ENCODE measurements at regions not wholly inside any gene's neighbourhood (a gene's known extent, or its start where the extent isn't known, plus 50 kb on each side); places are given as distances from the start of the nearest gene placed in this dataset.

DNA sequence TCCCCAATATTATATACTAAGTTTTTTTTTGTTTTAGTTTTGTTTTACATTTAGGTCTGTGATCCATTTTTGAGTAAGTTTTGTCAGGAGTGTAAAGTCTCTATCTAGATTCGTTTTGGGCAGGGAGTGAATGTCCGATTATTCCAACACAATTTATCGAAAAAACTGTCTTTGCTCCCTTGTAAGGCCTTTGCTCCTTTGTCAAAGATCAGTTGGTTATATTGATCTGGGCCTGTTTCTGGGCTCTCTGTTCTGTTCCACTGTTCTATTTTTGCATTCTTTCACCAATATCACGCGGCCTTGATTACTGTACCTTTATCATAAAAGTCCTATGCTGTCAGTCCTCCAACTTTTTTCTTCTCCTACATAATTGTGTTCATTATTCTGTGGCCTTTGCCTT, 276.5 kb upstream of the ZC3H15 start:
- H3K36me3 ChIP-seq (ENCODE audit: control insufficient read depth in 2 of 3, insufficient read depth in 3 of 3, low read length in 3 of 3) = no peaks in the 10 kb centered on the region
- H3K27me3 ChIP-seq (ENCODE audit: control insufficient read depth in 2 of 2, insufficient read depth in 2 of 2, low read length in 2 of 2) = no peaks in the 10 kb centered on the region
- H3K9me3 ChIP-seq (ENCODE audit: control insufficient read depth in 2 of 3, low read length in 3 of 3) = no peaks in the 10 kb centered on the region
- no peaks in the 10 kb centered on the region for H3K4me1 ChIP-seq (ENCODE audit: control insufficient read depth in 2 of 2, insufficient read depth in 2 of 2, low read length in 2 of 2)
- intact Hi-C loops (cut with micrococcal nuclease) = no loop called here
- ATAC-seq (no peak), DNase-seq (no peak)
- H3K9me3 Mint-ChIP-seq = peaks cover 0 to 4% (median 0%) of the 10 kb centered on the region in 11 donors
- CTCF ChIA-PET = no interaction called here
- H3K36me3 Mint-ChIP-seq = peaks cover 0 to 22% (median 4%) of the 10 kb centered on the region in 5 donors
- peaks cover 0 to 3% (median 0%) of the 10 kb centered on the region in 7 donors for H3K4me1 Mint-ChIP-seq
- H3K27ac ChIP-seq (ENCODE audit: low read depth, low read length) = no peak overlapping the region
- H3K4me3 ChIP-seq (ENCODE audit: low read length) = no peak overlapping the region
- POLR2A ChIA-PET = no interaction called here
- no peaks in the 10 kb centered on the region for H3K27me3 Mint-ChIP-seq
- no peak overlapping the region for H3K4me3 Mint-ChIP-seq
- H3K27ac Mint-ChIP-seq = no peak overlapping the region

DNA sequence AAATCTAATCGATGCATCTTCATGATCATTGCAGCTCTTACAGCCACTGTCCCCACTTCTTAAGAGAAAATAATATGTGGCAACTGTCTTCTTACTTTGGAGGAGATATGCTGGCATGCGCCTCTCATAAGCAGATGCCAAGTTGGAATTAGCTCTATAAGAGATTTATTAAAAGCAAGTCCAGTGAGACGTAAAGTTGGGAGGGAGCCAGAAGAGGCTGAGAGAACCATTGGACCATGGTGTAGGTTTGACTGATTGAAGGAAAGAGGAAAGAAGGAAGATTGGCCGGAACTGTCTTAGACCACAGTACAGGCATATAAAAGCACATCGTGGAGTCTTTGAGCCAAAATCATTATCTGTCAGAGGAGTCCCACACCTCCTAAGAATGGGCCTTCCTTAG, 265.7 kb upstream of the ZC3H15 start:
- ATAC-seq (no peak), DNase-seq (no peak)
- no peaks in the 10 kb centered on the region for H3K4me1 ChIP-seq (ENCODE audit: control insufficient read depth in 2 of 2, insufficient read depth in 2 of 2, low read length in 2 of 2)
- H3K4me1 Mint-ChIP-seq = no peaks in the 10 kb centered on the region
- no peaks in the 10 kb centered on the region for H3K9me3 ChIP-seq (ENCODE audit: control insufficient read depth in 2 of 3, low read length in 3 of 3)
- H3K27ac ChIP-seq (ENCODE audit: low read depth, low read length) = no peak overlapping the region
- no peak overlapping the region for H3K4me3 ChIP-seq (ENCODE audit: low read length)
- peaks cover 0 to 13% (median 8%) of the 10 kb centered on the region in 11 donors for H3K9me3 Mint-ChIP-seq
- H3K36me3 Mint-ChIP-seq = peaks cover 0 to 30% (median 21%) of the 10 kb centered on the region in 5 donors
- ChIA-PET POLR2A (no interaction called here), CTCF (no interaction called here)
- no peaks in the 10 kb centered on the region for H3K27me3 ChIP-seq (ENCODE audit: control insufficient read depth in 2 of 2, insufficient read depth in 2 of 2, low read length in 2 of 2)
- no peak overlapping the region for H3K4me3 Mint-ChIP-seq
- no peaks in the 10 kb centered on the region for H3K27me3 Mint-ChIP-seq
- intact Hi-C loops (cut with micrococcal nuclease) = no loop called here
- no peak overlapping the region for H3K27ac Mint-ChIP-seq
- H3K36me3 ChIP-seq (ENCODE audit: control insufficient read depth in 2 of 3, insufficient read depth in 3 of 3, low read length in 3 of 3) = no peaks in the 10 kb centered on the region

DNA sequence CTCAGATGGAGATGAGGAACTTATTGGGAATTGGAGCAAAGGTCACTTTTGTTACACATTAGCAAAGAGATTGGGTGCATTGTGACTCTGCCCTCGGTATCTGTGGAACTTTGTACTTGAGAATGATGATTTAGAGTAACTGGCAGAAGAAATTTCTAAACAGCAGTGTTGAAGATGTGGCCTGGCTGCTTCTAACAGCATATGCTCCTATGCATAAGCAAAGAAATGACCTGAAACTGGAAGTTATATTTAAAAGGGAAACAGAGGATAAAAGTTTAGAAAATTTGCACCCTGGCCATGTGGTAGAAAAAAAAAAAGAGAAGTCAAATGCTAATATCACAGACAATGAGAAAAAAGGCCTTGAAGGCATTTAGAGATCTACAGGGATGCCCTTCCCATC, 256.8 kb upstream of the ZC3H15 start:
- no peak overlapping the region for H3K27ac Mint-ChIP-seq
- peaks cover 12 to 93% (median 60%) of the 10 kb centered on the region in 11 donors for H3K9me3 Mint-ChIP-seq
- peaks cover 0 to 23% (median 4%) of the 10 kb centered on the region in 3 experiments for H3K9me3 ChIP-seq (ENCODE audit: control insufficient read depth in 2 of 3, low read length in 3 of 3)
- DNase-seq = no peak
- ATAC-seq = no peak
- H3K4me1 Mint-ChIP-seq = no peaks in the 10 kb centered on the region
- ChIA-PET POLR2A (no interaction called here), CTCF (no interaction called here)
- intact Hi-C loops (cut with micrococcal nuclease) = no loop called here
- peaks cover 0 to 63% (median 34%) of the 10 kb centered on the region in 5 donors for H3K36me3 Mint-ChIP-seq
- no peak overlapping the region for H3K4me3 ChIP-seq (ENCODE audit: low read length)
- no peaks in the 10 kb centered on the region for H3K36me3 ChIP-seq (ENCODE audit: control insufficient read depth in 2 of 3, insufficient read depth in 3 of 3, low read length in 3 of 3)
- no peaks in the 10 kb centered on the region for H3K27me3 Mint-ChIP-seq
- no peak overlapping the region for H3K27ac ChIP-seq (ENCODE audit: low read depth, low read length)
- peak overlapping the region in 1 of 10 donors; percentile 15 for H3K4me3 Mint-ChIP-seq
- no peaks in the 10 kb centered on the region for H3K4me1 ChIP-seq (ENCODE audit: control insufficient read depth in 2 of 2, insufficient read depth in 2 of 2, low read length in 2 of 2)
- no peaks in the 10 kb centered on the region for H3K27me3 ChIP-seq (ENCODE audit: control insufficient read depth in 2 of 2, insufficient read depth in 2 of 2, low read length in 2 of 2)

DNA sequence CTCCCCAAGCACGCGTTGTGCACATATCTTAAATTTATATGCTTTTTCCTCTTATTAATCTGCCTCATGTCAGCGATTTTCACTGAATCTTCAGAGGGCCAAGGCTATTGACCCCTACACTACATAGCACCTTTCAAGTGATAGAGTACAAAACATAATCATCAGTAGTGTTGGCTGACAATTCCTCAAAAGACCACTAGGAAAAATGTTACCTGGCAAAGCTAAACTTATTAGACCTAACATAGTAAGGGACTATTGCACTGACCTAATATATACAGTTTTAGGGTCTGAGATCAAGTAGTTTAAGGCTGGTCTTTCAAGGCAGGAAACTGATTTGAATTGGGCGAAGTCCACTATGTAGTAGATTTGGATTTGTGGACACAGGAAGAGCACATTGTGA, 244.2 kb upstream of the ZC3H15 start:
- Mint-ChIP-seq H3K4me1 (peaks cover 0 to under 1% (median 0%) of the 10 kb centered on the region in 7 donors), H3K9me3 (peaks cover 0 to 10% (median 2%) of the 10 kb centered on the region in 11 donors)
- POLR2A ChIA-PET = no interaction called here

DNA sequence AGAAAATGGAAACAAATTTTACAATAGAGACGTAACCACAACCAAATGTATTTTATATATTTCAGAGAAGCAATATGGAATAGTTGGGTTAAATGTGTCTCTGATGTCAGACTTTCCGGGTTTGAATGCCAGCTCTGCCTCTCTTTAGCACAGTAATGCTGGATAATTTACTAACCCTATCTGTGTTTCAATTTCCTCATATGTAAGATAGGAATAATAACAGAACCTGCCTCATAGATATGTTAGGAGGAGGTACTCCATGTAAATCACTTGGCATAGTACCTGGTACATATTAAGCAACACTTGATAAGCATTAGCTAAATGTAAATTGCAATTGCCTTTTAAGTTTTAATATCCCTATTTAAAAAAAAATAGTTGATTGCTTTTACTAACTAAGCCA, 231.3 kb upstream of the ZC3H15 start:
- Mint-ChIP-seq H3K4me1 (no peaks in the 10 kb centered on the region), H3K27me3 (no peaks in the 10 kb centered on the region), H3K27ac (no peak overlapping the region), H3K36me3 (no peaks in the 10 kb centered on the region), H3K4me3 (no peak overlapping the region), H3K9me3 (peaks cover 0 to 3% (median 0%) of the 10 kb centered on the region in 11 donors)
- Histone ChIP-seq H3K36me3 (ENCODE audit: control insufficient read depth in 2 of 3, insufficient read depth in 3 of 3, low read length in 3 of 3) (no peaks in the 10 kb centered on the region), H3K27ac (ENCODE audit: low read depth, low read length) (no peak overlapping the region), H3K4me1 (ENCODE audit: control insufficient read depth in 2 of 2, insufficient read depth in 2 of 2, low read length in 2 of 2) (no peaks in the 10 kb centered on the region), H3K4me3 (ENCODE audit: low read length) (no peak overlapping the region), H3K27me3 (ENCODE audit: control insufficient read depth in 2 of 2, insufficient read depth in 2 of 2, low read length in 2 of 2) (no peaks in the 10 kb centered on the region), H3K9me3 (ENCODE audit: control insufficient read depth in 2 of 3, low read length in 3 of 3) (no peaks in the 10 kb centered on the region)
- intact Hi-C loops (cut with micrococcal nuclease) = no loop called here
- ATAC-seq (no peak), DNase-seq (no peak)
- ChIA-PET POLR2A (no interaction called here), CTCF (no interaction called here)

More for the DNA sequence above, 244.2 kb upstream of the ZC3H15 start:
- no peak overlapping the region for H3K27ac Mint-ChIP-seq
- H3K27me3 ChIP-seq (ENCODE audit: control insufficient read depth in 2 of 2, insufficient read depth in 2 of 2, low read length in 2 of 2) = no peaks in the 10 kb centered on the region
- no peak overlapping the region for H3K27ac ChIP-seq (ENCODE audit: low read depth, low read length)
- H3K36me3 ChIP-seq (ENCODE audit: control insufficient read depth in 2 of 3, insufficient read depth in 3 of 3, low read length in 3 of 3) = no peaks in the 10 kb centered on the region
- intact Hi-C loops (cut with micrococcal nuclease) = no loop called here
- no peaks in the 10 kb centered on the region for H3K27me3 Mint-ChIP-seq
- no peaks in the 10 kb centered on the region for H3K4me1 ChIP-seq (ENCODE audit: control insufficient read depth in 2 of 2, insufficient read depth in 2 of 2, low read length in 2 of 2)
- ATAC-seq (no peak), DNase-seq (no peak)
- no peak overlapping the region for H3K4me3 Mint-ChIP-seq
- H3K9me3 ChIP-seq (ENCODE audit: control insufficient read depth in 2 of 3, low read length in 3 of 3) = no peaks in the 10 kb centered on the region
- CTCF ChIA-PET = no interaction called here
- no peak overlapping the region for H3K4me3 ChIP-seq (ENCODE audit: low read length)
- peaks cover 0 to 11% (median 7%) of the 10 kb centered on the region in 5 donors for H3K36me3 Mint-ChIP-seq

DNA sequence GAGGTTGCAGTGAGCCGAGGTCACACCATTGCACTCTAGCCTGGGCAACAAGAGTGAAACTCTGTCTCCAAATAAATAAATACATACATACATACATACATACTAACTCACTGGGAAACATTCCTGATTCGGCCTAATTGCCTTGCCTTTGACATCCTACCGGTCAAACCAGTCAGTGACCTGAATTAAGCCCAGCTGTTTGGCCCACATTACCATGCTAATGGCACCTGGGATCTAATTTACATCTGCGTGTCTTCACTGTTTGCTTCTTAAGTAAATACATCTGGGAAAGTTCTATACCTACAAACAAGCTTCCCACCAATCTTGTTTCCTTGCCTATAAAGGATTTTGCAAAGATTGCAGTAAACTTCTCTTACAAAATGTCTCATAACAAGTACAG, 230.2 kb upstream of the ZC3H15 start:
- H3K4me1 ChIP-seq (ENCODE audit: control insufficient read depth in 2 of 2, insufficient read depth in 2 of 2, low read length in 2 of 2) = no peaks in the 10 kb centered on the region
- intact Hi-C loops (cut with micrococcal nuclease) = no loop called here

DNA sequence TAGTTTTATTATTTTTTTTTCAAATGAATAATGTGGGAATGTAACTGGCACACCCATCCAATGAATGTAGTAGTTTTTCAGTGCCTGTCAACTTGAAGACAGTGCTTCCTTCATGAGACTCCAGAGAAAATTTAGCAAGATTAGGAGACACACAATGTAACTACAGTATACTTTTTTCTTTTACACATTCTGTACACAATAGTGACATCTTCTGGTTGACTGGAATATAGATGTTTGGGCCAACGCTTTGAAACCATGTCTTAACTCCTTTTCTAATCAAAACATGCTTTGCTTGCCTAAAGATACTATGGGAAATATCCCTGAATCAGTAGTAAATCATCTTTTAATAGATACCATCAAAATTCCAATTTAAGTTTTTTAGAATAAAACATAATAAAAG, 229.5 kb upstream of the ZC3H15 start:
- Histone ChIP-seq H3K27ac (ENCODE audit: low read depth, low read length) (no peak overlapping the region), H3K9me3 (ENCODE audit: control insufficient read depth in 2 of 3, low read length in 3 of 3) (no peaks in the 10 kb centered on the region), H3K36me3 (ENCODE audit: control insufficient read depth in 2 of 3, insufficient read depth in 3 of 3, low read length in 3 of 3) (no peaks in the 10 kb centered on the region), H3K4me3 (ENCODE audit: low read length) (no peak overlapping the region), H3K4me1 (ENCODE audit: control insufficient read depth in 2 of 2, insufficient read depth in 2 of 2, low read length in 2 of 2) (no peaks in the 10 kb centered on the region), H3K27me3 (ENCODE audit: control insufficient read depth in 2 of 2, insufficient read depth in 2 of 2, low read length in 2 of 2) (no peaks in the 10 kb centered on the region)
- H3K4me3 Mint-ChIP-seq = no peak overlapping the region
- no peaks in the 10 kb centered on the region for H3K27me3 Mint-ChIP-seq
- CTCF ChIA-PET = no interaction called here
- H3K4me1 Mint-ChIP-seq = no peaks in the 10 kb centered on the region
- intact Hi-C loops (cut with micrococcal nuclease) = no loop called here
- POLR2A ChIA-PET = no interaction called here
- DNase-seq (no peak), ATAC-seq (no peak)
- H3K27ac Mint-ChIP-seq = no peak overlapping the region
- peaks cover 0 to 3% (median 0%) of the 10 kb centered on the region in 5 donors for H3K36me3 Mint-ChIP-seq
- peaks cover 0 to 3% (median 0%) of the 10 kb centered on the region in 11 donors for H3K9me3 Mint-ChIP-seq

More for the DNA sequence above, 230.2 kb upstream of the ZC3H15 start:
- Mint-ChIP-seq H3K36me3 (no peaks in the 10 kb centered on the region), H3K27ac (no peak overlapping the region), H3K9me3 (peaks cover 0 to 3% (median 0%) of the 10 kb centered on the region in 11 donors), H3K4me3 (no peak overlapping the region), H3K27me3 (no peaks in the 10 kb centered on the region), H3K4me1 (no peaks in the 10 kb centered on the region)
- Histone ChIP-seq H3K9me3 (ENCODE audit: control insufficient read depth in 2 of 3, low read length in 3 of 3) (no peaks in the 10 kb centered on the region), H3K4me3 (ENCODE audit: low read length) (no peak overlapping the region), H3K36me3 (ENCODE audit: control insufficient read depth in 2 of 3, insufficient read depth in 3 of 3, low read length in 3 of 3) (no peaks in the 10 kb centered on the region), H3K27ac (ENCODE audit: low read depth, low read length) (no peak overlapping the region), H3K27me3 (ENCODE audit: control insufficient read depth in 2 of 2, insufficient read depth in 2 of 2, low read length in 2 of 2) (no peaks in the 10 kb centered on the region)
- CTCF ChIA-PET = no interaction called here
- ATAC-seq = no peak
- no peak for DNase-seq
- POLR2A ChIA-PET = no interaction called here

Measured in naive thymus-derived CD4-positive, alpha-beta T cell (primary cell).